Upper lobe of left lung (tissue), 4 donors: ENCODE measurements at regions not wholly inside any gene's neighbourhood (a gene's known extent, or its start where the extent isn't known, plus 50 kb on each side); places are given as distances from the start of the nearest gene placed in this dataset.

ENCODE experiments used
- EP300 ChIP-seq, 4 donors: sonication (generic); formaldehyde crosslinking; IDR thresholded peaks; one replicate each; pipeline ENCODE4 v1.5.1; 2017; ENCODE audit warnings: antibody characterized with exemption in 4 of 4, control low read depth in 2 of 4
- POLR2A ChIP-seq, 4 donors: fragments of 450-650 bp; IDR thresholded peaks; one replicate each; pipeline ENCODE4 v1.5.1; 2016 to 2017; ENCODE audit warnings: antibody characterized with exemption in 4 of 4, mild to moderate bottlenecking in 2 of 4
- POLR2AphosphoS5 ChIP-seq, 2 donors: sonication (generic); formaldehyde crosslinking; IDR thresholded peaks; one replicate each; pipeline ENCODE4 v1.5.1; 2017; ENCODE audit warnings: antibody characterized with exemption in 2 of 2
- TF ChIP-seq, protein P1 (sequence below), 6 experiments: fragments of 450-650 bp in 4 of 6; fragments of 200-600 bp in 2 of 6; sonication (generic) in 2 of 6; IDR thresholded peaks; one replicate each; pipeline ENCODE4 v1.5.1; 2016 to 2019; ENCODE audit warnings: antibody characterized with exemption in 6 of 6

DNA sequence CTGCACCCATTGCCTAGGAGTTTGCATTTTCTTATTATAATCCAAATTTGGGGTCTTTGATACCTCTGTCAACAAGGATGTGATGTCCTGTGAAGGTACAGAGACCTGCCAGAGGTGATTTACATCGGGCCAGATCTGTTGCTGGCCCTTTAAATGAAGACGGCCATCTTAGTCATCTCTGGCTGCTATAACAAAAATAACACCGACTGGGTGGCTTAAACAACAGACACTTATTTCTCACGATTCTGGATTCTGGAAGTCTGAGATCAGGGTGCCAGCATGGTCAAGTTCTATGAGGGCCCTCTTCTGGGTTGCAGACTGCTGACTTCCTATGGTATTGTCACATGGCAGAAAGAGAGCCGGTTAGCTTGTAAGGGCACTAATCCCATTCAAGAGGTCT lies 75.7 kb downstream of the F11 start:
- TF ChIP-seq, protein P1, sequence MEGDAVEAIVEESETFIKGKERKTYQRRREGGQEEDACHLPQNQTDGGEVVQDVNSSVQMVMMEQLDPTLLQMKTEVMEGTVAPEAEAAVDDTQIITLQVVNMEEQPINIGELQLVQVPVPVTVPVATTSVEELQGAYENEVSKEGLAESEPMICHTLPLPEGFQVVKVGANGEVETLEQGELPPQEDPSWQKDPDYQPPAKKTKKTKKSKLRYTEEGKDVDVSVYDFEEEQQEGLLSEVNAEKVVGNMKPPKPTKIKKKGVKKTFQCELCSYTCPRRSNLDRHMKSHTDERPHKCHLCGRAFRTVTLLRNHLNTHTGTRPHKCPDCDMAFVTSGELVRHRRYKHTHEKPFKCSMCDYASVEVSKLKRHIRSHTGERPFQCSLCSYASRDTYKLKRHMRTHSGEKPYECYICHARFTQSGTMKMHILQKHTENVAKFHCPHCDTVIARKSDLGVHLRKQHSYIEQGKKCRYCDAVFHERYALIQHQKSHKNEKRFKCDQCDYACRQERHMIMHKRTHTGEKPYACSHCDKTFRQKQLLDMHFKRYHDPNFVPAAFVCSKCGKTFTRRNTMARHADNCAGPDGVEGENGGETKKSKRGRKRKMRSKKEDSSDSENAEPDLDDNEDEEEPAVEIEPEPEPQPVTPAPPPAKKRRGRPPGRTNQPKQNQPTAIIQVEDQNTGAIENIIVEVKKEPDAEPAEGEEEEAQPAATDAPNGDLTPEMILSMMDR (IDR thresholded peaks at IDR 0.05), result no peak
- TF ChIP-seq POLR2AphosphoS5 (IDR thresholded peaks at IDR 0.05), result no peak
- TF ChIP-seq POLR2A (IDR thresholded peaks at IDR 0.05), result no peak
- no peak for TF ChIP-seq EP300 (IDR thresholded peaks at IDR 0.05)
